ENCODE measurements at regions not wholly inside any gene's neighbourhood (a gene's known extent, or its start where the extent isn't known, plus 50 kb on each side); places are given as distances from the start of the nearest gene placed in this dataset.

DNA sequence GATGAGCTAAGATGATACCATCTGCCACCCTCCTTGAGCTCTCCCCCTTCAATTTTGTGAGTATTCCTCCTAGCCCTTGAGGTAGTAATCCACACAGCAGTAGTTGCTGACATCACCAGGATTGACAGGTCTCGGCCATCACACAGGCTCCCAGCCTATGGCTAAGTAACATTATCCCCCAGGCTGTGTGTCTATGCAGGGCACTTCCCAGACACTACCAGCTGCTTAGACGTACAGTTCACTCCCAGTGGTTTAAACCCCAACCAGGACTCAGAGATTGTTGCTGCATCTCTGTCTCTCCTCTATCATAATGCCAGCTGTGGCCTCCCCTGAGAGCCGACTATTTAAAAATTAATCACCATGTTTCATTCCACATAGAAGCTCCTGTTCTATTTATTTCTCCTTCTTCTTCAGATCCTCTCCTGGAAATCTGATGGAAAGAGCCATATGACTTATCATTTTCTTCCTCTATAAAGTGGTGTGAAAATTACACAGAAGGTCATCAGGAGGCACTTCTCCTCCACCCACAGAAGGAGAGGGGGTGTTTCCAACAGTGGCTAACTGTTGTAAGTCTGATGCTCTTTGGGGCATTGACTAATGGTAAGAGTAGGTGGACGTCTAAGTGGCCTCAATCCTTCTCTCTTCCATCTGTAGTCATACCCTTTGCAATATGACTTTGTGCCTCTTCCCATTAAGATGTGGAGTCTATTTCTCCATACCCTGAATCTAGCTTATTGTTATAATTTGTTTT lies 396.3 kb downstream of the SETD4 start:
- H3K9me3 Mint-ChIP-seq, result no peaks in the 10 kb centered on the region
- H3K27me3 Mint-ChIP-seq (ENCODE audit: insufficient read depth), result peaks cover 14% of the 10 kb centered on the region
- DNase-seq (ENCODE audit: low spot score), result no peak
- H3K36me3 Mint-ChIP-seq (ENCODE audit: low read depth), result no peaks in the 10 kb centered on the region
- H3K4me3 Mint-ChIP-seq, result no peak overlapping the region
- H3K4me1 Mint-ChIP-seq (ENCODE audit: low read depth), result peaks cover under 1% of the 10 kb centered on the region
- H3K27ac Mint-ChIP-seq, result no peak overlapping the region
- intact Hi-C loops (cut with micrococcal nuclease), result no loop called here

GRCh38 chr21:35658242-35658641 lies 402.1 kb downstream of the SETD4 start:
- Mint-ChIP-seq H3K4me3 (no peak overlapping the region), H3K4me1 (ENCODE audit: low read depth) (peaks cover 21% of the 10 kb centered on the region), H3K9me3 (no peaks in the 10 kb centered on the region), H3K27ac (no peak overlapping the region), H3K27me3 (ENCODE audit: insufficient read depth) (peaks cover 5% of the 10 kb centered on the region), H3K36me3 (ENCODE audit: low read depth) (no peaks in the 10 kb centered on the region)
- intact Hi-C loops (cut with micrococcal nuclease), result loop anchor here (5.0 kb wide), 1 partner anchor 184 kb away; no protein-coding TSS in a partner anchor
- DNase-seq (ENCODE audit: low spot score), result no peak

DNA sequence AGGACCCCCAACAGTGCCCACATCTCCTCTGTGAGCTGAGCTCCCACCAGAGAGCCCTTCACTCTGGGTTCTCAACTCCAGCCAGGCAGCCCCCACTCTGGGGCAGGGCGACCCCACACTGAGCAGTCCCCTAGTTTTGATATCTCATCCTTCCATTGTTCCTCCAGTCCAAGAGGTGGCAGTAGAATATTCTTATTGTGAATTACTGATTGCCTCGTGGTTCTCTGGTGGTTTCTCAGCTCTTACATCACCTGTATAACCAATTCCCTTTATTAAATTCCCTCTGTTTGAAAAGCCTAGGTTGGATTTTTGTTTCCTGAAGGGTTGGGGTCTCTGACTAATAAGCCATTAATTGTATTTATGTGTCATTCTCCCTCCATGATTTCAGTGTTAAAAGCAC lies 407.5 kb downstream of the SETD4 start:
- no peaks in the 10 kb centered on the region for H3K9me3 Mint-ChIP-seq
- H3K27ac Mint-ChIP-seq, result no peak overlapping the region
- intact Hi-C loops (cut with micrococcal nuclease), result no loop called here
- peaks cover 8% of the 10 kb centered on the region for H3K4me1 Mint-ChIP-seq (ENCODE audit: low read depth)
- H3K36me3 Mint-ChIP-seq (ENCODE audit: low read depth), result no peaks in the 10 kb centered on the region
- peaks cover 18% of the 10 kb centered on the region for H3K27me3 Mint-ChIP-seq (ENCODE audit: insufficient read depth)
- DNase-seq (ENCODE audit: low spot score), result no peak
- H3K4me3 Mint-ChIP-seq, result no peak overlapping the region

GRCh38 chr21:35652196-35652595 lies 408.1 kb downstream of the SETD4 start:
- Mint-ChIP-seq H3K27me3 (ENCODE audit: insufficient read depth) (peaks cover 18% of the 10 kb centered on the region), H3K4me3 (no peak overlapping the region), H3K27ac (no peak overlapping the region), H3K4me1 (ENCODE audit: low read depth) (peaks cover 2% of the 10 kb centered on the region), H3K36me3 (ENCODE audit: low read depth) (no peaks in the 10 kb centered on the region), H3K9me3 (no peaks in the 10 kb centered on the region)
- intact Hi-C loops (cut with micrococcal nuclease), result no loop called here
- no peak for DNase-seq (ENCODE audit: low spot score)

DNA sequence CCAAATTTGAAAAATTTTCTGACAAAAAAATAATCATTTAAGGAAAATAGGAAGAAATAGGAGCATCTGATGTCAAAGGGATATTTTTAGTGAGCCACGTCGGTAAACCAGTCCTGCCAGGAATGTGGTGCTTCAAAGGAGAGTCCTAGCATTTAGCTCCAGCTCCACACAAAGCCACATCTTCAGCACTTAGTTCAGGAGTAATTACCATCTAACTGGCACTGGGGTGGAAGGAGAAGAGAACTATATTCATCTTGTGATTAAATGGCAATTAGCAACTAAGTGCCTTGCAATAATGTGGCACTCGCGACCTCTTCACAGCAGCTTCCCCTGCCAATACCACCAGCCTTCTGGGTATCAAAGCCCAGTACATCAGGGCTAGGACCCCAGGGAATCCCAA lies 409.1 kb downstream of the SETD4 start:
- intact Hi-C loops (cut with micrococcal nuclease), result no loop called here
- DNase-seq (ENCODE audit: low spot score), result no peak
- no peak overlapping the region for H3K27ac Mint-ChIP-seq
- H3K9me3 Mint-ChIP-seq, result no peaks in the 10 kb centered on the region
- no peak overlapping the region for H3K4me3 Mint-ChIP-seq
- no peaks in the 10 kb centered on the region for H3K36me3 Mint-ChIP-seq (ENCODE audit: low read depth)
- H3K27me3 Mint-ChIP-seq (ENCODE audit: insufficient read depth), result peaks cover 18% of the 10 kb centered on the region
- H3K4me1 Mint-ChIP-seq (ENCODE audit: low read depth), result no peaks in the 10 kb centered on the region

DNA sequence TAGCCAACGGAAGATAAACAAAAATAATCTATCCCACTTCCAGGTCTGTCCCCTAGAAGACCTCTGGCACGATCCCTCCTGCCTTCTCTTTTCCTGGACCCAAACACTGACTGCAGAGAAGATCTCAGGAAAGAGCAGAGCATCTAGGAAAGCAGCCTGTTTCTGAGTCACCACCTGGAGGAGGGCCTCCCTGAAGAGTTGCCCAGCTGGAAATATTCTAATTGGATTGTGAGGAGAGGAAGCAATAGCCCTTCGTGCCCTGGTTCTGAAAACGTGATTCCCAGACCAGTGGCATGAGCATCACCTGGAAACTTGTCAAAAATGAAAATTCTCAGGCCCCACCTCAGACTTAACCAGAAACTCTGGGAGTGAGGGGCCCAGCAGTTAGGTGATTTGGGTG lies 411.1 kb downstream of the SETD4 start:
- Mint-ChIP-seq H3K4me3 (no peak overlapping the region), H3K27me3 (ENCODE audit: insufficient read depth) (peaks cover 20% of the 10 kb centered on the region), H3K27ac (no peak overlapping the region), H3K36me3 (ENCODE audit: low read depth) (no peaks in the 10 kb centered on the region), H3K4me1 (ENCODE audit: low read depth) (no peaks in the 10 kb centered on the region), H3K9me3 (no peaks in the 10 kb centered on the region)
- no peak for DNase-seq (ENCODE audit: low spot score)
- intact Hi-C loops (cut with micrococcal nuclease), result no loop called here

DNA sequence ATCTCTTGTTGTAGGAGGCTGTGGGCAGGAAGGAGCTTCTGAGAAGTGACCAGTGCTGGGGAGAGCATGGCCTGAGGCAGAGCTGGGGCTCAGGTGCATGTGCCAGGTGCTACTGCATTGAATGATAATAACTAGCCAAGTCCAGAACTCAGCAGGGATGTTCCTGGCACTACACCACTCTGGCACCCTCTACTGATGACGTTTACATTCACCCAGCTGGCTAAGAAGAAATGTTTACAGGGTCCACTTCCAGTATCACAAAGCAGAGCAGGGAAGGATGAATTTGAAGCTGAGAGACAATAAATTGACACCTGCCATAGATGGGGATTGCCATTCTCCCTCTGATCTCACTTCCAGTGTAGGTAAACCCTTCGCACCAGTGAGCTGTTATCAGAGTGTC lies 411.8 kb downstream of the SETD4 start:
- no peak for DNase-seq (ENCODE audit: low spot score)
- intact Hi-C loops (cut with micrococcal nuclease), result no loop called here
- Mint-ChIP-seq H3K27ac (no peak overlapping the region), H3K4me3 (no peak overlapping the region), H3K36me3 (ENCODE audit: low read depth) (no peaks in the 10 kb centered on the region), H3K9me3 (no peaks in the 10 kb centered on the region), H3K27me3 (ENCODE audit: insufficient read depth) (peaks cover 22% of the 10 kb centered on the region), H3K4me1 (ENCODE audit: low read depth) (no peaks in the 10 kb centered on the region)

GRCh38 chr21:35646606-35647005 lies 413.7 kb downstream of the SETD4 start:
- Mint-ChIP-seq H3K9me3 (no peaks in the 10 kb centered on the region), H3K4me3 (no peak overlapping the region), H3K27me3 (ENCODE audit: insufficient read depth) (peaks cover 23% of the 10 kb centered on the region), H3K27ac (no peak overlapping the region), H3K36me3 (ENCODE audit: low read depth) (no peaks in the 10 kb centered on the region), H3K4me1 (ENCODE audit: low read depth) (no peaks in the 10 kb centered on the region)
- no peak for DNase-seq (ENCODE audit: low spot score)
- intact Hi-C loops (cut with micrococcal nuclease), result no loop called here

GRCh38 chr21:35645991-35646390 lies 414.3 kb downstream of the SETD4 start:
- Mint-ChIP-seq H3K9me3 (no peaks in the 10 kb centered on the region), H3K4me3 (no peak overlapping the region), H3K27me3 (ENCODE audit: insufficient read depth) (peaks cover 17% of the 10 kb centered on the region), H3K27ac (no peak overlapping the region), H3K4me1 (ENCODE audit: low read depth) (no peaks in the 10 kb centered on the region), H3K36me3 (ENCODE audit: low read depth) (no peaks in the 10 kb centered on the region)
- intact Hi-C loops (cut with micrococcal nuclease), result no loop called here
- no peak for DNase-seq (ENCODE audit: low spot score)

DNA sequence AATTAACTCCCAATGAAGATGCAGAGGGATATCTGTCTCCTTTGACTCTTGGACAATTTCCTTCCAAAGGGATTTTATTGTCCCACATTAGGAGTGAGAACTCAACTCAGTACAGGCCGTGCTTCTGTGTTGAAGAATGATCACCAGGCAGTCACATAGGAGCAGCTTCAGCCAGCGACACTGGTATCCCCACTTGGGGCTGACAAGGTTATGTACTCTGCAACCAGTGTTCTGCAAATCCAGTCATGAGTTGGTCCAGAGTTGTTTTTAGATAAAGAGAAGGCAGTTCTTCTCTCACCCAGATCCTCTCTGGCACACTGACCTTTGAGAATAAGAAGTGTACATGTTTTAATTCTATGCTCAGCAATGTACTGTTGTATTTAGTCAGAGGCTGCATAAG lies 415.8 kb downstream of the SETD4 start:
- intact Hi-C loops (cut with micrococcal nuclease), result no loop called here

GRCh38 chr21:35643176-35643575 lies 417.1 kb downstream of the SETD4 start:
- Mint-ChIP-seq H3K27me3 (ENCODE audit: insufficient read depth) (peaks cover 7% of the 10 kb centered on the region), H3K4me3 (no peak overlapping the region), H3K9me3 (no peaks in the 10 kb centered on the region), H3K4me1 (ENCODE audit: low read depth) (no peaks in the 10 kb centered on the region), H3K36me3 (ENCODE audit: low read depth) (no peaks in the 10 kb centered on the region), H3K27ac (no peak overlapping the region)
- no peak for DNase-seq (ENCODE audit: low spot score)
- intact Hi-C loops (cut with micrococcal nuclease), result no loop called here

More for the DNA sequence above, 415.8 kb downstream of the SETD4 start:
- Mint-ChIP-seq H3K4me1 (ENCODE audit: low read depth) (no peaks in the 10 kb centered on the region), H3K27me3 (ENCODE audit: insufficient read depth) (peaks cover 11% of the 10 kb centered on the region), H3K36me3 (ENCODE audit: low read depth) (no peaks in the 10 kb centered on the region), H3K4me3 (no peak overlapping the region), H3K9me3 (no peaks in the 10 kb centered on the region), H3K27ac (no peak overlapping the region)
- no peak for DNase-seq (ENCODE audit: low spot score)

GRCh38 chr21:35641271-35642016 lies 418.9 kb downstream of the SETD4 start:
- H3K4me1 Mint-ChIP-seq (ENCODE audit: low read depth), result no peaks in the 10 kb centered on the region
- no peak overlapping the region for H3K4me3 Mint-ChIP-seq
- peaks cover 7% of the 10 kb centered on the region for H3K27me3 Mint-ChIP-seq (ENCODE audit: insufficient read depth)
- H3K27ac Mint-ChIP-seq, result no peak overlapping the region
- intact Hi-C loops (cut with micrococcal nuclease), result no loop called here
- no peaks in the 10 kb centered on the region for H3K36me3 Mint-ChIP-seq (ENCODE audit: low read depth)
- no peak for DNase-seq (ENCODE audit: low spot score)
- H3K9me3 Mint-ChIP-seq, result no peaks in the 10 kb centered on the region

GRCh38 chr21:35637431-35637830 lies 422.9 kb downstream of the SETD4 start:
- intact Hi-C loops (cut with micrococcal nuclease), result no loop called here
- H3K27ac Mint-ChIP-seq, result no peak overlapping the region
- peaks cover 7% of the 10 kb centered on the region for H3K27me3 Mint-ChIP-seq (ENCODE audit: insufficient read depth)
- no peaks in the 10 kb centered on the region for H3K4me1 Mint-ChIP-seq (ENCODE audit: low read depth)
- no peaks in the 10 kb centered on the region for H3K9me3 Mint-ChIP-seq
- no peak for DNase-seq (ENCODE audit: low spot score)
- no peak overlapping the region for H3K4me3 Mint-ChIP-seq
- no peaks in the 10 kb centered on the region for H3K36me3 Mint-ChIP-seq (ENCODE audit: low read depth)
